ENCODE measurements at regions not wholly inside any gene's neighbourhood (a gene's known extent, or its start where the extent isn't known, plus 50 kb on each side); places are given as distances from the start of the nearest gene placed in this dataset.
"Not testable (repeated sequence)": the region's sequence is repeated elsewhere in the genome, so short reads cannot be mapped to it uniquely, and the experiment has no call there.

- no peak for DNase-seq
Observed at GRCh38 chr12:124379938-124380754, 85.3 kb downstream of the RFLNA start.

- DNase-seq, result no peak
Observed at GRCh38 chr12:124379379-124379937, 84.6 kb downstream of the RFLNA start.

GRCh38 chr12:124378926-124379325 is 84.0 kb downstream of the RFLNA start:
- no peak for DNase-seq

GRCh38 chr12:124377981-124378509 is 83.2 kb downstream of the RFLNA start:
- no peak for DNase-seq

- DNase-seq, result no peak
Observed at GRCh38 chr12:124376435-124376834, 81.5 kb downstream of the RFLNA start.

- no peak for DNase-seq
Observed at GRCh38 chr12:124375789-124376175, 80.9 kb downstream of the RFLNA start.

GRCh38 chr12:124375141-124375788 is 80.4 kb downstream of the RFLNA start:
- DNase-seq, result no peak

- DNase-seq, result no peak
Observed at GRCh38 chr12:124374567-124374966, 79.7 kb downstream of the RFLNA start.

- DNase-seq, result no peak
Observed at GRCh38 chr12:124374147-124374546, 79.3 kb downstream of the RFLNA start.

- not testable (repeated sequence) for DNase-seq
Observed at GRCh38 chr12:124373701-124374100, 78.8 kb downstream of the RFLNA start.

- no peak for DNase-seq
Observed at GRCh38 chr12:124372831-124373230, 77.9 kb downstream of the RFLNA start.

GRCh38 chr12:124371970-124372555 is 77.2 kb downstream of the RFLNA start:
- no peak for DNase-seq

- DNase-seq, result no peak
Observed at GRCh38 chr12:124371366-124371765, 76.5 kb downstream of the RFLNA start.

GRCh38 chr12:124370851-124371250 is 76.0 kb downstream of the RFLNA start:
- DNase-seq, result no peak

GRCh38 chr12:124370384-124370783 is 75.5 kb downstream of the RFLNA start:
- DNase-seq, result no peak

GRCh38 chr12:124369827-124370378 is 75.0 kb downstream of the RFLNA start:
- DNase-seq, result no peak

GRCh38 chr12:124369055-124369826 is 74.3 kb downstream of the RFLNA start:
- DNase-seq, result no peak

GRCh38 chr12:124368421-124369032 is 73.6 kb downstream of the RFLNA start:
- DNase-seq, result no peak

- DNase-seq, result no peak
Observed at GRCh38 chr12:124365726-124366430, 71.0 kb downstream of the RFLNA start.
